COLO668 (cell line): ENCODE measurements at regions not wholly inside any gene's neighbourhood (a gene's known extent, or its start where the extent isn't known, plus 50 kb on each side); places are given as distances from the start of the nearest gene placed in this dataset.
"Not testable (repeated sequence)": the region's sequence is repeated elsewhere in the genome, so short reads cannot be mapped to it uniquely, and the experiment has no call there.

Experiments
- DNase-seq: peaks from one replicate; lab custom pipeline; 2025; ENCODE audit not compliant: unreplicated experiment; lab: John Stamatoyannopoulos, UW

DNA sequence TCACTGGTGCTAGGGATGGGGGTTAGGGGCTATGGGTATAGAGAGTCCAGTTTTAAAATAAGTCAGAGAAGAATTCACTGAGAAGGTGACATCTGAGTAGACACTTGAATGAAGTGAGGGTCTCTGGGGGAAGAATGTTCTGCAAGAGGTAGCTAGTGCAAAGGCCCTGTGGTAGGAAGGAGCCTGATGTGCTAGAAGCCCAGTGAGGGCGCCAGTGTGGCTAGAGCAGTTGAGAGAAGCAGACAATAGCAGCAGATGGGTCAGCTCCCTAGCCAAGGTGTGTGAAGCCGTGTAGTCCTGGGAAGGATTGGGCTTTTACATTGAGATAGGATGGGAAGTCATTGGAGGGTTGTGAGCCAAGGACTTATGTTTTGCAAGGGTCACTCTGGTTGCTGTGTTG lies 105.8 kb upstream of the PELI1 start:
- DNase-seq: no peak

DNA sequence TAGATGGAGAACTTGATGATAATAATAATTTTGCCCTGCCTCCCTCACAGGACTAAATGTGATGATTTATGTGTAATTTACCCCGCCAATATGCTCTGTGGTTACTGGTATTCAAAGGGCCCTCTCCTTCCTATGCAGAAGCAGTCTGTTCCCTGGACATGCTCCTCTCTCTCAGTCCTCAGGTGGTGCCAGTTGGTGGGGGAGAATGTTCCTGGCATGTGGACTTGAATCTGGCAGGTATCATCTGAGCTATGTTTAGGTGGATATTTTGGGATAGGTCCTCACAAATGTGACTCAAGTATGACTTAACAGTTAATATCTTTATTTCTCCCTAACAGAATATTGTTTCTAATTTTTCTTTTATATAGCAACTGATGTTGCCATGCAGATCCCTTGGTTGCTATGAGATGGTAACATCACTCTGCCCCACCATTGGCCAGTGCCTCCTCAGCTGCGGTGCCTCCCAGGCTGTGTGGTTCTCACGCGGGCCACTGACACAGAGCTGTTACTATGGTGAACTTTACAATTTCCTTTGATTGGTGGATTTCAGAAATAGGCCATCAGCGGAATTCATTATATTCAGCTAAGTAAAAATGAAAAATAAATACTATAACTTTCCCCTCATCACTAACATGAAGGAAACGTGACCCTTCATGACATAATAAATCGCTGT lies 106.7 kb upstream of the PELI1 start:
- DNase-seq: no peak

DNA sequence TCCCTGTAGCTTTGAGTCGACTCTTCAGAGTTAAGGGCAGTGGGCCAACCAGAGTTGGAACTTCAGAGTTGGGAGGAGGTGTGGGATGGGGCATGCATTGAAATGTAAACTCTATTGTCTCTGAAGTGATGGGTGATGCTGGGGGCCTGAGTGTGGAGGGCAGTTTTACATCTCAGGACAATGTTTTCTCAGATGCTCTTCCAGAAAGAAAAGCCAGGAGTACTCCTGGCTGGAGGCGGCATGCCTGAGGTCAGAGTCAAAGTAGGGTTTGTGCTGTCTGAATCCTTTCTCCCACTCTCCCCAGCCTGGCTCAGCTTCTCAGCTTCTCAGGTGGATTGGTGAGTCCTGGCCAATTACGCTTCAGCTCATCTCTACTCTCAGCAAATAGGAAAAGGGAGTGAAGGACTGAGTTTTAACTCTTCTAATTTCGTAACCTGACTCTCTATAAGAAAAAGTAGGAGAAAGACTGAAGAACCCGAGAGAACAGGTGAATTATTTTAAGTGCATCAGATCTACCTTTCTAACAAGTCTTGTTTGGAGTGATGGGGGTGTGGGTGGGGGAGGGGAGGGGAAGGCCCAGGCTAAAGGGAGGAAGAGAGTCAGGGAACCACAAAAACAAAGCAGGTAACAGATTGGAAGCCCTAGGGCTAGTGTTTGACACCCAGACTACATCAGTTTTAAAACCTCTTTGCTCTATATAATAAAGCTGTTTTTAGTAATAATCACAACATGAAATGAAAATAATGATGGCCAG lies 107.5 kb upstream of the PELI1 start:
- DNase-seq: no peak

GRCh38 chr2:64252251-64252978 lies 108.2 kb upstream of the PELI1 start:
- not testable (repeated sequence) for DNase-seq

DNA sequence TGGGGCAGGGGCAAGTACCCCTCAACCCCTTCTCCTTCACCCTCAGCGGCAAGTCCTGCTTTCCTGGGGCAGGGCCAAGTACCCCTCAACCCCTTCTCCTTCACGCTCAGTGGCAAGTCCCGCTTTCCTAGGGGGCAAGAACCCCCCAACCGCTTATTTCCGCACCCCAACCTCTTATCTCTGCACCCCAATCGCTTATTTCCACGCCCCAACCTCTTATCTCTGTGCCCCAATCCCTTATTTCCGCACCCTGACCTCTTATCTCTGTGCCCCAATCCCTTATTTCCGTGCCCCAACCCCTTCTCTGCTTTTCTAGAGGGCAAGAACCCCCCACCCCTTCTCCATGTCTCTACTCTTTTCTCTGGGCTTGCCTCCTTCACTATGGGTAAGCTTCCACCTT lies 109.2 kb upstream of the PELI1 start:
- not testable (repeated sequence) for DNase-seq

DNA sequence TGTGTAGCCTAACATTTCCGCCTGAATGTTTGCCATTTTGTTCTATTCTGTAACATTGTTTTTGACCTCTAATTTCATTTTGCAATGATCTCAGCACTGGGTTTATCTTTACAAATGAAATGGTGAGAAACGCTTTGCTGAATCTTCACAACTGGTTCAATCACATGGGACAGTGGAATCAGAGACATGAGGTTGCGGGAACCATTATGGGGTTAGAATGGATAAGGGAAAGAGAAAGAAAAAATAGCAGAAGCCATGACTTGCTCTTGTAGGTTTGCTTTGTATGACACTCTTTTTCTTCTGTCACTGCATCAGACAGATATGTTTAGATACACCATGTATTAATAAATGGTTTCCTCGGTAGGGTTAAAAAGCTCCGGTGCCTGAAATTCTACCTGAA lies 114.3 kb upstream of the PELI1 start:
- no peak for DNase-seq

- no peak for DNase-seq
Observed at GRCh38 chr2:64259312-64259711, 115.1 kb upstream of the PELI1 start.

- DNase-seq: no peak
Observed at GRCh38 chr2:64260093-64260803, 116.0 kb upstream of the PELI1 start.

GRCh38 chr2:64260817-64261216 lies 116.6 kb upstream of the PELI1 start:
- DNase-seq: no peak

- peak; percentile 15 for DNase-seq
Observed at GRCh38 chr2:64262071-64262470, 117.9 kb upstream of the PELI1 start.

GRCh38 chr2:64262816-64263215 lies 118.6 kb upstream of the PELI1 start:
- no peak for DNase-seq

DNA sequence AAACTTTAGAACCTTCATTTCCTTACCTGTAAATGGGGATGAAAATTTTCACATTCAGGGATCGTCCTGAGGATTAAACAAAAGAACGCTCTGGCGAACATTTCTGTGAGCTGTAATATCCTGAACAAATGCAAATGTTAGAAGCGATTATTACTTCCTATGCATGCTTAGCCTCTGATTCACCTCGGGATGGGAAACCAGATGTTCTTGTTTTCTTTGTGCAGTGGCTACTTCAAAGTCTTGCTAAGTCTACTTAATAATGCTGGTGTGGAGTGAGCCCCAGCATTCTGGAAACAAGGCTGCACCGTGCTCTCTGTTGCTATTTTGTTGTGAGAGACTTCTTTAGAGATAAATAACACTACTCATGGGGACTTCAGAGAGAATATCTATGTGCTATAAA lies 119.1 kb upstream of the PELI1 start:
- DNase-seq: no peak

DNA sequence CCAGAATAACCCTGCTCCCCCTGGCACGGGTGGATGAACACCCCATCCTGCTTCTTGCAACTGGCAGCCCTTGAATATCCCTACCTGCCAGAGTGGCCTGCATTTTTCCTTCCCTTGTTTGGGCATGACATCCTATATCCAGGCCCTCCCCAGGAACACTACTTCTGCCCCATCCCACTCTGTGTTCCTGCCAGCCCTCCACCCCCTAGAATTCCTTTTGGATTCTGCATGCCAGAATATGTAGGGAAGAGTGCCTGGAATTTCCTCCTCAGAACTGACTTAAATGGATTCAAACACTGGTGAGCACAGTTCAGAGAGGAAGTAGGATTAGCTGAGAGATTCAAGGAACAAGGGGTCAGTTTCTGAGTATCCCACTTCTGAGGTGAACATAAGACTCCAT lies 123.5 kb upstream of the PELI1 start:
- no peak for DNase-seq

GRCh38 chr2:64268330-64269048 lies 124.3 kb upstream of the PELI1 start:
- DNase-seq: no peak

DNA sequence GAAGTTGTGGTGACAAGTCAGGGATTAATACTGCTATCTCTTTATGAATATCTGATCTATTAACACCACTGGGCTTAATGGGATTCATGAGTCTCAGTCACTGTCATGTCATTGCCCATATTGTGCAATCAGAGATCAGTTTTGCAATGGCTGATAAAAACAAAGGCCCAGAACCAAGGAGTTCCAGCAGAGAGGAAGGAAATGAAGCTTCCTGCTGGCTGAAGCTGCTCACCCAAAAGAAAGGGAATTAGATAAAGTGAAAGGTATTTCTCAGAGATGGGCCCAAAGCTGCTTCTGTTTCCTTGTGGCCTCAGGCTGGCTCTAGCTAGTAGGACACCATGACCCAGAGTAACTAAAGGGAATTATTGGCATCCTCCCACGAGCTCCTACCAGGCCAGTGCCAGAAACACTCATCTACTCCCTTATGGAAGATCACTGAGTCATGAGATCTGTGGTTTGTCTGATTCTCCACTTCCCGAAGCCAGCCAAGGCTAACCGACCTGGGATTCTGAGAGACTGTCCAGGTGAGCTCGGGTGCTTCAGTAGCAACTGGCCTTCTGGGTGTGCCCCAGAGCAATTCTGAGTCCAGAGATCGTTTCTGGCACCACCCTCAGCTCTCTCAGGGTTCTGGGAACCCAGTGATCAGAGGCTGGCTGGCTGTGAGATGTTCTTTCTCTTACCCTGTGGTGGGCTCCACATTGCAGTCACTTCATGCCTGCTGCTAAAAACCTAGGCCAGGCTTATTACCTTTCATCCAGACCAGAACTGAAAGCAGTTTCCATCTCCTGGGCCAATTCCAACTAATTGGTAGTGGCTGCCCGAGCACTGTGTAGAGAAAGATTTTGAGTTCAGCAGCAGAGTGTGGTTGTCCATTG lies 129.5 kb upstream of the PELI1 start:
- DNase-seq: no peak

- no peak for DNase-seq
Observed at GRCh38 chr2:64274399-64275173, 130.4 kb upstream of the PELI1 start.

DNA sequence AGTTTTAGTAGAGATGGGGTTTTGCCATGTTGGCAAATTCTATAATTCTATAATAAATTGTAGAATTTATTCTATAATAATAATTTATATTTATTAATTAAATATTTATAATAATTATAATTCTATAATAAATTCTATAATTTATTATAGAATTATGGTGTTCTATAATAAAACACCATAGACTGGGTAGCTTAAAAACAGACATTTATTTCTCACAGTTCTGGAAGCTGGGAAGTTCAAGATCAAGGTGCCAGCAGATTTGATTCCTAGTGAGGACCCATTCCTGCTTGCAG lies 130.9 kb upstream of the PELI1 start:
- DNase-seq: no peak

DNA sequence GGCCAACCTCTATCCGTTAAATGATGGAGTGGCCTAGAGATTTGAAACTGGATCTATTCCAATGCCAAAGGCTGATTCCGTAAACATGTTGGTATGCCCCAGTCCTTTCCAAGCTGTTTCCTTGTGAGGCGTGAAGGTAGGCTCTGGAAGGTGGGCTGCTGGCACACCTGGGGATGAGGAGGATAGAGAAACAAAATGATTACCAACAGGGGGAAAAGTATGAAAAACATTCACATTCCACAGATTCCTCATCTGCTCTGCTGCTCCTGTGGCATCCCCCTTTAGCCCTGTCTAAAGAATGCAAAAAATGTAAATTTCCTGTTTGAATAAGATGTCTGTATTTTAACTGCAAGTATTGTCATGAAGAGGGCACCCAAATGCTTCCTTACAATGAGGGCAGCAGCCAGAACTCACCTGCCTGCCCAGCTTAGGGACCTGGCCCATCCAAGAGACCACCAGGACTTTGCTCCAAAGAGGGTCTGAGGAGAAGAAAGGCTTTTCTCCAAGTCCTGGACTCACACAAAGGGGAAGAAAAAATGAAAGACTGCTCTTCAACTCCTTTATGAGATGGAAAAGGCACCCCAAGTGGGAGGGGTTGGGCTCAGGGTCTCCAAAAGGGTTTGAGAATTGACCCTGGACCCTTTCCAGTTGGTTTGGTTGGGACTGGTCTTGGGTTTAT lies 132.3 kb upstream of the PELI1 start:
- no peak for DNase-seq
